ENCODE measurements at regions not wholly inside any gene's neighbourhood (a gene's known extent, or its start where the extent isn't known, plus 50 kb on each side); places are given as distances from the start of the nearest gene placed in this dataset.

GRCh38 chr12:125269276-125269675 is 204.0 kb downstream of the AACS start:
- H3K4me3 ChIP-seq (ENCODE audit: low read depth, low read length) = no peak overlapping the region
- no peak for DNase-seq (ENCODE audit: low read depth)
- TF ChIP-seq CTCF (IDR thresholded peaks at IDR 0.05; ENCODE audit: low read depth, low read length) (no peak), MYC (IDR thresholded peaks at IDR 0.05; ENCODE audit: low read depth, low read length) (no peak), POLR2A (IDR thresholded peaks at IDR 0.05; ENCODE audit: extremely low read depth, insufficient read length) (no peak), MAX (IDR thresholded peaks at IDR 0.05; ENCODE audit: low read depth, low read length) (no peak)

- TF ChIP-seq MAX (IDR thresholded peaks at IDR 0.05; ENCODE audit: low read depth, low read length) (no peak), MYC (IDR thresholded peaks at IDR 0.05; ENCODE audit: low read depth, low read length) (no peak), POLR2A (IDR thresholded peaks at IDR 0.05; ENCODE audit: extremely low read depth, insufficient read length) (no peak)
- DNase-seq (ENCODE audit: low read depth) = no peak
- H3K4me3 ChIP-seq (ENCODE audit: low read depth, low read length) = no peak overlapping the region
Observed at GRCh38 chr12:125271892-125272291, 206.7 kb downstream of the AACS start.

GRCh38 chr12:125272383-125272933 is 207.2 kb downstream of the AACS start:
- no peak overlapping the region for H3K4me3 ChIP-seq (ENCODE audit: low read depth, low read length)
- TF ChIP-seq MYC (IDR thresholded peaks at IDR 0.05; ENCODE audit: low read depth, low read length) = no peak
- TF ChIP-seq MAX (IDR thresholded peaks at IDR 0.05; ENCODE audit: low read depth, low read length) = no peak
- TF ChIP-seq POLR2A (IDR thresholded peaks at IDR 0.05; ENCODE audit: extremely low read depth, insufficient read length) = no peak
- TF ChIP-seq CTCF (IDR thresholded peaks at IDR 0.05; ENCODE audit: low read depth, low read length) = no peak
- no peak for DNase-seq (ENCODE audit: low read depth)

GRCh38 chr12:125276567-125276966 is 211.3 kb downstream of the AACS start:
- DNase-seq (ENCODE audit: low read depth) = no peak
- H3K4me3 ChIP-seq (ENCODE audit: low read depth, low read length) = no peak overlapping the region
- TF ChIP-seq CTCF (IDR thresholded peaks at IDR 0.05; ENCODE audit: low read depth, low read length) = no peak
- TF ChIP-seq MYC (IDR thresholded peaks at IDR 0.05; ENCODE audit: low read depth, low read length) = no peak
- TF ChIP-seq POLR2A (IDR thresholded peaks at IDR 0.05; ENCODE audit: extremely low read depth, insufficient read length) = no peak
- TF ChIP-seq MAX (IDR thresholded peaks at IDR 0.05; ENCODE audit: low read depth, low read length) = no peak

GRCh38 chr12:125280482-125281377 is 215.5 kb downstream of the AACS start:
- no peak overlapping the region for H3K4me3 ChIP-seq (ENCODE audit: low read depth, low read length)
- DNase-seq (ENCODE audit: low read depth) = no peak
- TF ChIP-seq POLR2A (IDR thresholded peaks at IDR 0.05; ENCODE audit: extremely low read depth, insufficient read length) (no peak), MAX (IDR thresholded peaks at IDR 0.05; ENCODE audit: low read depth, low read length) (no peak), CTCF (IDR thresholded peaks at IDR 0.05; ENCODE audit: low read depth, low read length) (no peak), MYC (IDR thresholded peaks at IDR 0.05; ENCODE audit: low read depth, low read length) (no peak)

- H3K4me3 ChIP-seq (ENCODE audit: low read depth, low read length) = no peak overlapping the region
- no peak for TF ChIP-seq CTCF (IDR thresholded peaks at IDR 0.05; ENCODE audit: low read depth, low read length)
- TF ChIP-seq MYC (IDR thresholded peaks at IDR 0.05; ENCODE audit: low read depth, low read length) = no peak
- DNase-seq (ENCODE audit: low read depth) = no peak
Observed at GRCh38 chr12:125282921-125283320, 217.7 kb downstream of the AACS start.
